Fibroblast of pulmonary artery (primary cell): ENCODE measurements at regions not wholly inside any gene's neighbourhood (a gene's known extent, or its start where the extent isn't known, plus 50 kb on each side); places are given as distances from the start of the nearest gene placed in this dataset.

Experiments
- DNase-seq: peaks from one replicate; pipeline ENCODE4 v3.0.0-alpha.2; 2010; ENCODE audit warnings: low read depth
- H3K4me3 ChIP-seq: replicated peaks from 2 replicates; pipeline ENCODE4 v1.5.1; 2011; ENCODE audit warnings: low read depth, mild to moderate bottlenecking, control low read depth, low read length, moderate library complexity
- TF ChIP-seq, protein P1 (sequence below): IDR thresholded peaks from 2 replicates; pipeline ENCODE4 v1.5.1; 2011; ENCODE audit warnings: mild to moderate bottlenecking, control low read depth, low read length, inconsistent platforms; ENCODE audit errors: missing control alignments

DNA sequence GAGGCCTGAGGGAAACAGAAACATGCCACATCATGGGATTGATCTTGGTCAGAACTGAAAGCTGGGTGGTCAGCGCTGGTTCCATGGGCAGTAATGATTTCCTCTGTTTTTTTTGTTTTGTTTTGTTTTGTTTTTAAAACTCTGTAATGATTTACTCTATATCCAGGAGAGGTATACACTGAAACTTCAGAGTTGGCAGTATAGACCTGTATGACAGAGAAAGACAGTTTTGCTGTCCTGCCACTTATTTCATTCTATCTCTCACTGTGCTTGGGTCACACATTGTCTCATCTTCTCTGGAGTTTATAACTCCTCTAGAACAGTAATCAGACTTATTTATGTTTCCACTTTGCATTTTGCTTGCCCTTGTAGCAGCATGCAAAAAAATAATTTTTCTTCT lies 105.1 kb upstream of the SLITRK1 start:
- TF ChIP-seq, protein P1, sequence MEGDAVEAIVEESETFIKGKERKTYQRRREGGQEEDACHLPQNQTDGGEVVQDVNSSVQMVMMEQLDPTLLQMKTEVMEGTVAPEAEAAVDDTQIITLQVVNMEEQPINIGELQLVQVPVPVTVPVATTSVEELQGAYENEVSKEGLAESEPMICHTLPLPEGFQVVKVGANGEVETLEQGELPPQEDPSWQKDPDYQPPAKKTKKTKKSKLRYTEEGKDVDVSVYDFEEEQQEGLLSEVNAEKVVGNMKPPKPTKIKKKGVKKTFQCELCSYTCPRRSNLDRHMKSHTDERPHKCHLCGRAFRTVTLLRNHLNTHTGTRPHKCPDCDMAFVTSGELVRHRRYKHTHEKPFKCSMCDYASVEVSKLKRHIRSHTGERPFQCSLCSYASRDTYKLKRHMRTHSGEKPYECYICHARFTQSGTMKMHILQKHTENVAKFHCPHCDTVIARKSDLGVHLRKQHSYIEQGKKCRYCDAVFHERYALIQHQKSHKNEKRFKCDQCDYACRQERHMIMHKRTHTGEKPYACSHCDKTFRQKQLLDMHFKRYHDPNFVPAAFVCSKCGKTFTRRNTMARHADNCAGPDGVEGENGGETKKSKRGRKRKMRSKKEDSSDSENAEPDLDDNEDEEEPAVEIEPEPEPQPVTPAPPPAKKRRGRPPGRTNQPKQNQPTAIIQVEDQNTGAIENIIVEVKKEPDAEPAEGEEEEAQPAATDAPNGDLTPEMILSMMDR = no peak
- DNase-seq = no peak

DNA sequence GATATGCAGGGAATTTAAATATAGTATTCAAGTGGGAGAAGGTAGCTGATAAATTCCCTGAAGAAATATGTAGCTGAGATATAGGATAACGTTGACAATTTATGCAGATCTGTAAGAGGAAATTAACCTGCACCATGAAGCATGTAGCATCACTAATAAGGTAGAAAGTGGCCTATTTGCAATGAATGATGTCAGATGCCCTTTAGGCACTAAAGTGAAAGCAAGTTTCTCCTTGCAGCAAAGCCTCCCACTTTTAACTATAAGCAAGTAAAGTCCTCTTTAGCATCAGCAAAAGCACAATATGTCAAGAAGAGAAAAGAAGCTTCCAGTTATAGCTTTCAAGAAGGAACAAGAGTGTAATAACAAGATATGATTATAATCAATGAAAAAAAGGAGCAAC lies 102.5 kb upstream of the SLITRK1 start:
- DNase-seq = no peak
- TF ChIP-seq, protein P1 = no peak
- no peak overlapping the region for H3K4me3 ChIP-seq

More for the DNA sequence above, 105.1 kb upstream of the SLITRK1 start:
- H3K4me3 ChIP-seq = no peak overlapping the region

DNA sequence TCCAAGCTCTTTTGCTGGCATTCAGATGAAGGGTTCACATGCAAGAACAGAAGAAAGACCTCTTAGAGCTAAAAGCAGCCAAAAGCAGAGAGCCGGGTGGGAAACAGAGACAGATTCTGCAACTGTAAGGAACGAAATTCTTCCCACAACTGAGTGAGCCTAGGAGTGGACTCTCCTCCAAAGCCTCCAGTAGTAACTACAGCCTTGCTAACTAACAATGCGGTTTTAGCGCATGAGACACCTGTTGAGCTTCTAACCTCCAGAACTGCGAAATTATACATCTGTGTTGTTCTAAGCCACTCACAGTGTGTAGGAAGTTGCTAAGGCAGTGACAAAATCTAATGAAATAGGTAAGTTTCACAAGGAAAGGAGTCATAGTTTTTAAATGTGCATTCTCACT lies 98.1 kb upstream of the SLITRK1 start:
- no peak for DNase-seq
- TF ChIP-seq, protein P1 = no peak

DNA sequence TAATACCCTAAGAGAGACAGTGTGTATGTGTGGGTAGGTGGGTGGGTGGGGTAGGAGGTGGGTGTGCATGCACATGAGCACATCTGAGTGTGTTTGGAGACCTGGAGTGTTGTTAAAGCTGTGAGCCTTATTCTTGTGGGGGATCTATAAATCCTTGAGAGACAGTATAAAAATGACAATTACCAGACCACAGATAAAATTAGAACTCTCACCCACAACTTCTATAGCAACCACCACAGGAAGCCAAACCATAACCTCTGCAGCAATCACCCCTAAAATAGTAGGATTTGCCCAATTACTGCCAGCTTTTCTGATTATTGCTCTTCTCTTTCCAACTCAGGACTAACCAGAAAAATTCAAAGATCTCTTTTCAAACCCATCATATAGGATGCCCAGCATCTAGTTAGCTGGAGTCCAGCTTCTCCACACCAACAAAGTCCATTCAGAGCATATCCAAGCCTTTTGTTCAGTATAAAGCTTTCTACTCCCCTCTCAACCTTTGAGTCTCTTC lies 93.4 kb upstream of the SLITRK1 start:
- no peak for DNase-seq
- H3K4me3 ChIP-seq = no peak overlapping the region
- TF ChIP-seq, protein P1 = no peak

More for the DNA sequence above, 98.1 kb upstream of the SLITRK1 start:
- H3K4me3 ChIP-seq = no peak overlapping the region

DNA sequence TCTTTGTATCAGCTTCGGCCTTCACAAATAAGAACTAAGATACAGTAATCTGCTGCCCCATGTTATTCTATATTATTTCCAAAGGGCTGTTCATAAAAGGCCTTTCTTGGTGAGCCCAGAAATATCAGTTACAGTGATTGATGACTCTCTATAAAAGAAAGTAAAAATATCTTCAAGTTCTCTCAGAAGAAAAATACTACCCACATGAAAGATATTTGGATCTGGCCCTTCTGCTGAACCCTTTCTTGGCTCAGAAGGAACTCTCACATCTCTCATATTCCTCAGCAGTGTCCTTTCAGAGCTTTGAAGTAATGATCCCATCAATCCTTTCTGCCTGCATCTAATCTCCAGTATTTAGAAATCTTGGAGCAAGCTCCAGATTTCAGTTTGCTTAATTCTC lies 76.3 kb upstream of the SLITRK1 start:
- no peak for DNase-seq
- H3K4me3 ChIP-seq = no peak overlapping the region
- TF ChIP-seq, protein P1 = no peak

DNA sequence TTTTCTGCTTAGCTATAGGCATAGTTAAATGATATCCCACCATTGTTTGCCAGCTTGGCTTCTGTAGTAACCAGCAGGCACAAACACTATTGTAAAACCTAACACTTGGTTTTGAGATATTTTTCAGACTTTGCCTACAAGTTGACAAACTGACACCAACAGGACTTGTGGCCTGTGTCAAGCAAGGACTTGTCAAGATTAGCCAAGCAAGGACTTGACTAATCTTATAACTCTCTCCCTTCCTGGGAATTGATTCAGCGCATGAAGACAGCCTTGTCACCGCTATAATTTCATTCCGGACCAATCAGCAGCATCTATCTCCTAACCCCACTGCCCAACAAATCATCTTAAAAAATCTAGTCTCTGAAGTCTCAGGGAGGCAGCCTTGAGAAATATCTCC lies 72.7 kb upstream of the SLITRK1 start:
- no peak for DNase-seq
- TF ChIP-seq, protein P1 = no peak

DNA sequence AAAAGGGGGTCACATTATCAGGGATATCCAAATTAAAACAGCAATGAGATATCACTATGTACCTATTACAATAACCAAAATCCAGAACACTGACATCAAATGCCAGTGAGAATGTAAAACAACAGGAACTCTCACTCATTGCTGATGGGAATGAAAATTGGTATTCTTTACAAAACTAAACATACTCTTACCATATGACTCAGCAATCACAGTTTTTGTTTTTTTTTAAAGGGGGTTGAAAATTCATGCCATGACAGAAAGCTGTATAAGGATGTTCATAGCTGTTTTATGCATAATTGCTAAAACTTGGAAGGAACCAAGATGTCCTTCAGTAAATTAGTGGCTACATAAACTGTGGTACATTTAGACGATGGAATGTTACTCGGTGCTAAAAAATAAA lies 71.6 kb upstream of the SLITRK1 start:
- DNase-seq = no peak
- no peak overlapping the region for H3K4me3 ChIP-seq
- TF ChIP-seq, protein P1 = no peak

More for the DNA sequence above, 72.7 kb upstream of the SLITRK1 start:
- H3K4me3 ChIP-seq = no peak overlapping the region
